SW480 (cell line): ENCODE measurements at regions not wholly inside any gene's neighbourhood (a gene's known extent, or its start where the extent isn't known, plus 50 kb on each side); places are given as distances from the start of the nearest gene placed in this dataset.

ENCODE experiments used
- DNase-seq: peaks from one replicate; pipeline ENCODE4 v3.0.0-alpha.2; 2016; ENCODE audit warnings: low spot score

DNA sequence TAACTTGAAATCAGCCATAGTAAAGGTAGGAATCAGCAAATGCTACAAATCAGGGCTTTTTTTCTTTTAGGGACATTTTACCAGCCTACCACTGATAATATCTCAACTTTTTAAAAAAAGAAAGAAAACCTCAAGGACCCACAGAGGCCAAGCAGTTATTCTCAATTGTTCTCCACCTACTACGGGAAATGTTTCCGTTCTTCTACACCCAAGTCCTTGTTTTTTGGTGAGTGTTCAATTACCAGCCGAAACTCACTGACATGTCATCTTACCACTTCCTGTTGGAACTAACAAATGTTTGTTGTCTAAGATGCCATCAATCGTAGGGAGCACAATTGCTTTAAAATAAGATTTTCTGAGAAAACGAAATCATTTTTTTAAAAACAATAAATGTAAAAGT is 50.2 kb upstream of the CDK1 start:
- no peak for DNase-seq

DNA sequence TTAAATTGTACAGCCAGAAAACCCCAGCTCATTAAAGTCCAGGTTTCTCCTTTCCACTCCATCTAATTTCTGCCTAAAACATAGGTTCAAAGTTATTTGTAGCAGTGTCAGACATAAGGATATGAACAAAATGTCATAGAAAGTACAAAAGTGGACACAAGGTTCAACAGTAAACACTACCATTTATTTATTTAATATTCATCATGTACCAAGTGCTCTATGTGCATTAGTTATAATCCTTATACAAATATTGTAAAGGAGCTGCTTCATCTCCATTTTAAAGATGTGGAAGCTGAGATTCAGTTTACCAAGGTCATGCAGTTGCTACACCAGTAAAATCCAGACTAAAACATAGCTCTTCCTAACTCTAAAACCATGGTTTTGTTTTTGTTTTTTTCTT is 52.0 kb upstream of the CDK1 start:
- DNase-seq: no peak

DNA sequence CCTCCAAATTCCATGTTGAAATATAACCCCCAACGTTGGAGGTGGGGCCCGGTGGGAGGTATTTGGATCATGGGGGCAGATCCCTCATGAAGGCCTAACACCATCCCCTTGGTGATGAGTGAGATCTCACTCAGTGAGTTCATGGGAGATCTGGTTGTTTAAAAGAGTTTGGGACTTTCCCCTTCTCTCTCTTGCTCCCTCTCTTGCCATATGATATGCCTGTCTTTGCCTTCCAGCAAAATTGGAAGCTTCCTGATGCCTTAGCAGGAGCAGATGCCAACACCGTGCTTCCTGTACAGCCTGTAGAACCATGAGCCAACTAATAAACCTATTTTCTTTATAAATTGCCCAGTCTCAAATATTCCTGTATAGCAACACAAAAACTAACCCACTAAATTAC is 55.7 kb upstream of the CDK1 start:
- no peak for DNase-seq

DNA sequence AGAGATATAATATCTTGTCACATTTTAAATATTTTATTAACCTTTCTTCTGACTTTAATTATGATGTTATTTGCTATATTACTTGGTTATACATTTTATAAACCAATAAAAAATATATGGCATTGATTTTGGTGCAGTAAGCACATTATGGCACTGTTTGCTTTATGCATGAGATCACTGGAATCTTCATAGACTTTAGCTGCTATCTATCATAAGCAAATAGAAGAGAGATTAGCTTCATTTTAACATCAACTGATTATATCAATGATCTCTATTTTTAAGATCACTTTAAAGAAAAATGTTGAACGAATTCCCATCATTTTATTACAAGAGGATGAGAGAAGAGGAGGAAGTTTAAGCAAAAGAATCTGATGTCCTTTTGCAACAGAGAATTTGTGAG is 58.6 kb upstream of the CDK1 start:
- no peak for DNase-seq

DNA sequence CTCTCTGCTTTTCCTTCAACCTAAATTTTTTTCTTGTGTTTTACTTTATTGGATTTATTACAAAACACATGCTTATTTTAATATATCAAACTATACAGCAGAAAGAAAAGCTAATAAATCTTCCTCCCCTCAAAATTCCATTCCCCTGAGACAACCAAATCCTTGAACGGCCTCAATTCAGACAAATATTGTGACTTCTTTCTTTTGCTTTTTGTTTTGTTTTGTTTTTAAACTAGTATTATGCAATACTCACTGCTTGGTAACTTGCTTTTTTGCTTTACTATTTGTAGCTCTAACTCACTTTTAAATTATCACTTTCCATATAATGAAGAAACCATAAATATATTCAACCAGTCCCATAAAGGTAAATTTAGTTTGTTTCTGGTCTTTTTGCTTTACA is 59.4 kb upstream of the CDK1 start:
- no peak for DNase-seq

DNA sequence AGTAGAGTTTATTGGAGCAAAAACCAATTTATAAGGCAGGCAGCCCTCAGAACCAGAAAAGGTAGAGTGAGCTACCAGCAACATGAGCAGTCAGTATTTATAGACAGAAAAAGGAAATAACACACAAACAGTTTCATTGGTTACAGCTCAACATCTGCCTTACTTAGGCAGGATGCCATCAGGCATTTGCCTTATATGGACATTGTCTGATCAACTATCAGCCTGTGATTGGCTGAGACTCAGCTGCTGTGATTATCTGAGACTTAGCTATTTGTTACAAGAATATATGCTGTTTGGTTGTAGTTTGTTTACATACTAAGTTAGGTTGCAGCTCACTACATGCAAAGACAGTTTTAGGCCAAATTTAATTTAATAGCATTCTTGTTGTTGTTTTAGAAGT is 60.4 kb upstream of the CDK1 start:
- no peak for DNase-seq

DNA sequence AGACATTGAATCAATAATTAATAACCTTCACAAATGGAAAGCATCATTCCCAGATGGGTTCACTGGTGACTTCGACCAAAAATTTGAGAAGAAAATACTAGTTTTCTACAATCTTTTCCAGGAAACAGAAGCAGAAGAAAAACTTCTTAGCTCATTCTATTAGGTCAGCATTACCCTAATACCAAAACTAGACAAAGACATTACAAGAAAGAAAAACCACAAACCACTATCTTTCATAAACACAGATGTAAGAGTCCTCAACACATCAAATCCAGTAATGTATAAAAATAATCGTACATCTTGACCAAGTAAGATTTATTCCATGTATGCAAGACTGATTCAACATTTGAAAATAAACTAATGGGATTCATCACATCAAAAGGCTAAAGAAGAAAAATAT is 64.0 kb upstream of the CDK1 start:
- no peak for DNase-seq

DNA sequence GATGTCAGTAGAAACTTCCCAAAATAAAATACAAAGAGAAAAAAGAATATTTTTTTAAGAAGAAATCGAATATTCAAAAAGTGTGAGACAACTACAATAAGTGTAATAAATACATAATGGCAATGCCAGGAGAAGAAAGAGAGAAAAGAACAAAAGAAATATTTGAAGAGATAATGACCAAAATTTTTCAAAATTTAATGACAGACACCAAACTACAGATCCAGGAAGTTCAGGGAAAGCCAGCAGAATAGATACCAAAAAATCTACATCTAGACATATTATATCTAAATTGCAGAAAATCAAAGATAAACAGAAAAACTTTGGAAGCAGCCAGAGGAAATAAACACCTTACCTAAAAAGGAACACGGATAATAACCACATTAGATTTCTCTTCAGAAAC is 66.8 kb upstream of the CDK1 start:
- DNase-seq: no peak

DNA sequence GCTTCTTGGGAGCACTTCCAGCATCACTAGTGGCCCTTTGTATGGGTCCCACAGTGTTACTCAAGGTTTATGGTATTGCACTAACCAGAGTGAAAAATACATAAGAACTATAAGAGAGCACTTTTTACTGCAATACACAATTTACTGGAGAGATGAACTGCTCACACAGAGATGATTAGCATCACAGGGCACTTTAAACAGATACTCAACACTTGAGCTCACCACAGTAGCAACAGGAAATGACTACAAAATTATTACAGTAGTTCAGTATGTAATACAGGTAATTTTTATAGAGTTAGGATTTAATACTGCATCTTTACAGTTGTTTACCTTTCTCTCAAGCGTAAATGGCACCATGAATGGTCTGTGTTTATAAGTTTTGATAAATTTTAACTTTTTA is 68.2 kb upstream of the CDK1 start:
- DNase-seq: no peak

DNA sequence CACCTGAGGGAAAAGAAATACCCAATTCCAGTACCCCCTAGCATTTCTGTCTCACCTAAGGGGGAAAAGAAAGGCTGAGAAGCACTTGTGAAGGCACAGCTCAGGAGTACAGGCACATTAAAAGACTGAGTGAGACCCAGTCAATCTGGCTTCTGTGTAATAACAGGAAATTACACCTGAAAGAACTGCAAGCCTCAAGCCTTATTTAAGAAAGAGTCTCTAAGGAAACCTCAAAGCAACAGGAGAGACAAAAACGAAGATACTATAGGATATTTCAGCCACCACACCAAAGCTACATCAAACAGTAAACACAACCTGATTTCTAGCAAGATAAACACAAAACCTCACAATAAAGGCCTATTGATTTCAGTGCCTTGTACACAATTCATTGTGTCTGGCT is 69.6 kb upstream of the CDK1 start:
- no peak for DNase-seq

DNA sequence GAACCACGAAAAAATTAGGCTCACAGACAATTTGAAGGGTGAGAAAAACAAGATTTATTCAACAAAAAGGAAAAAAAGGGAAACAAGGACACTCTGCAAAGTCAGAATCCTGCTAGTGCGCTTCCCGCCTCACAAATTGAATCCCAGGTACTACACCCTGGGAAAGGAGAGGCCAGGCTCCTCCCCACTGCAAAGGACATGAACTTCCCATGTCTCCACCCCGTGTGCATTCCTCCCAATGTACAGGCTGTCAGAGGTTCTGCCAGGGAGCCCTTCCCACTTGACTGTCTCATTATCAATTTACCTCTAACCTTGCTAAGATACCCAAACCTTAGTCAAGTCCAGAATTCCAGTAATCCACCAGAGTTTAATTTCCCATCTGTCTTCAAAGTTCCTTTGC is 70.4 kb upstream of the CDK1 start:
- DNase-seq: peak; percentile 37

DNA sequence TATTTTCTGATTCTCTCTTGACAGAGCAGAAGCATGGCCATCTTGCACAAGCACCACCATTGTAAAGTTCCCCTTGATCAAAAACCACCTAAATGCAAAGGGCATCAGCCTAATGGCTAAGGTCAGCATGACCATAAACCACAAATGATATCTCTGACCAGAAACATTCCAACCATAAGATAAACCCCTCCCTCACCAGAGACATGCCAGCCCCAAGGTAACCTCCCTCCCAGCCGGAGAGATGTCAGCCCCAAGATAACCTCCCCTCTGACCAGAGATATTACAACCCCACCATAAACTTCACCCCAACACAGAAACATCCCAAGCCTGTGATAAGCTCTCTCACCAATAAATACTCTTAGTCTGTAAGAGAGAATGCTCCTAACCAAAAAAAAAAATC is 72.1 kb upstream of the CDK1 start:
- peak; percentile 34 for DNase-seq

DNA sequence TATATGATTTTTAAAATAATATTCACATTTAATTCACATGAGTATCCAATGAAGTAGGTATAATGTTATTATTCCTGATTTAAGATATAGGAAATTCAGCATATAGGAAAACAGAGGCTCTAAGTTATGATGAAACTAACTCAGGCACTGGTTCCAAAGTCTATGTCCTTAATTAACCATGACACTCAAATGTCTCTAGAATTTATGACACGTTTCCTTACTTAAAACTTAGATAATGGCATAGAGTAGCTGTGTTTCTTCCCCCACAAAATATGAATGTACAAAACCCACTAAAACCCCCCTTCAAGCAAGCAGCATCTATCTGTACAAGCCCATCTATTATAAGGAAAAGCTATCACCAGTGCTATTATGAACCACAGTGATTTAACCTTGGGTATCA is 72.9 kb upstream of the CDK1 start:
- DNase-seq: no peak

DNA sequence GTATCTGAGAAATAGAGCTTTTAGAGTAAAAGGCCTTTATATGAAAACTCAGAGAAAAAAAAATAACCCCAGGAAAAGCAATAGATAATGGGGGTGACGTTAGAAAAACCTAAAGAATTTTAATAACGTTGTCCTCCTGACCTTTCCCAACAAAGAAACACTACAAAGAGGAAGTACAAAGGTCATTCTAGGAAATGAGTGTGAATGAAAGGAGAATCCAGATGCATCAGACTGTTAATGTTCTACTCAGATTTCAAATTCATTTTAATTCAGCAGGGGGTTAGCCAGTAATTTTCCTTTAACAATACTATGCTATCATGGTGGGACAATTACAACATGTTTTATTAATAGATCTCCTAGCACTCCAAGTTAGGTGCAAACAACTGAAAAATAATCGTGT is 73.8 kb upstream of the CDK1 start:
- peak; percentile 87 for DNase-seq

DNA sequence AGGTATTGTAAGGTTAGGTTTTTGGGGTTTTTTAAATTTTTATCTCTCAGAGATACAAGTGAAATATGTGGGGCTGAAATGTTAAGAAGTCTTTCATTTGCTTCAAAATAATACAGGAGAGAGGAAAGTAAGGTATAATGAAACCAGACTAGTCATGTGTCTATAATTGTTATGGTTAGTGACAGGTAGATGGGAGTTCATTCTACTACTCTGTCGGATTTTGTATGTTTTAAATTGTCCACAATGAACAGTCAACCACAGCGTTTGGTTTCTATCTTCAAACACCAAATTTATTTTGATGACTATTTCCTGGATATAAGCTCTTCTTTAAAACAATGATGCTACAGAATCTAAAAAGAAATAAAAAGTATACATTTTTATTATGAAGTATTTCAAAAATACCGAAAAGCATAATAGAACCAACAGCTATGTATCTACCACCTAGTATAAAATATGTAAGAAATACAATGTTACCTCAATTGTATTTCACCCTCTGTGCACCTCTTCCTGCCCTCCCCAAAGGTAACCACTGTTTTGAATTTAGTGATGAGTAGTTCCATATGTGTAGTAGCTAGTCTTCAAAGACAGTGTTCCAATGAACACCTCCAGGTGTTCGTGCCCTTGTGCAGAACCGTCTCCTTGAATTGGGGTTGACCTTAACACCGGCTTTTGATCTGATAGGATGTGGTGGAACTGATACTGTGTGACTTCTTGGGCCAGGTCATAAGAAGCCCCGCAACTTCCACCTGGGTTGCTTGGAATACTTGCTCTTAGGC is 74.8 kb upstream of the CDK1 start:
- peak; percentile 9 for DNase-seq

DNA sequence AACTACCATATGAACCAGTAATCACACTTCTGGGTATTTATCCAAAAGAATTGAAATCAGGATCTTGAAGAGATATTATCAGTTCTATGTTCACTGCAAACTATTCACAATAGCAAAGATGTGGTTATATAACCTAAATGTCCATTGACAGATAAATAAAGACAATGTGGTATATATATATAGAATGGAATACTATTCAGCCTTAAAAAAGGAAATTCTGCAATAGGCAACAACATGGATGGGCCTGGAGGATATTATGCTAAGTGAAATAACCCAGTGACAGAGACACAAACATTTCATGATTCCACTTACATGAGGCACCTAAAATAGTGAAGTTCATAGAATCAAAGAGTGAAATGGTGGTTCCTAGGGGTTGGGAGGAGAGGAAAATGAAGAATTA is 90.6 kb upstream of the CDK1 start:
- DNase-seq: no peak

DNA sequence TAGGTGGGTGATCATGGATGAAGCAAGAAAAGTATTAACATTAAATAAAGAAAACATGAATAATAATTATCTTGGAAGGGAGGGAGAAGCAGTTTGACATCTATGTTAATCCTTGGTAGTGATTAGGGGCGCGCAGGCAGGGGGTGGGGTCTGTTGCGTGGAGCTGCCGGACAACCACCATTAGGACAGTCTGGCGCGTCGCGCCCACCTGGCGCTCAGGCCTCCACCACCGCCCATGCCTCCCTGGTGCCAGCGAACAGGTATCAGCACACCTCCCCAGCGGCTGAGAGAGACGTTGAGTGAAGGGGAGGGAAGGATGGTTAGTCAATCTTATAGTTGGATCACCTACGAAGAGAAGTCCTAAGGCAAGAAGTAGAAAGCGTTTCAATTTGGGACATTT is 94.2 kb upstream of the CDK1 start:
- DNase-seq: no peak

DNA sequence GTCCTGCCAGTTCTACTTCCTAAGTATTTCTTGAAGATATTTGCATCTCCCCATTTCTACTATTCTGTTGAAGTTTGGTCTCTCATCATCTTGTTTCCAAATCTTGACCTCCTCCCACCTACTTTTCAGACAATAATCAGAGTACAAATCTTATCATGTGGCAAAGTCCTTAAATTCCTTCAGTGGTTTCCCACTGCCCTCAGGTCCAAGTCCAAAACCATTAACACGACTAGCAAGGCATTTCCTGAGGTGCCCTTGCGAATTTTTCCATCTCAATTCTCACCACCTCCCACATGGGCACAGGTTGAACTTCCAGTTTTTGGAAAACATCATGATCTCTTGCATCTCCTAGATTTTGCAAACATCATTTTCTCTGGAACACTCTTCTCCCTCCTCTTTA is 97.2 kb upstream of the CDK1 start:
- no peak for DNase-seq

DNA sequence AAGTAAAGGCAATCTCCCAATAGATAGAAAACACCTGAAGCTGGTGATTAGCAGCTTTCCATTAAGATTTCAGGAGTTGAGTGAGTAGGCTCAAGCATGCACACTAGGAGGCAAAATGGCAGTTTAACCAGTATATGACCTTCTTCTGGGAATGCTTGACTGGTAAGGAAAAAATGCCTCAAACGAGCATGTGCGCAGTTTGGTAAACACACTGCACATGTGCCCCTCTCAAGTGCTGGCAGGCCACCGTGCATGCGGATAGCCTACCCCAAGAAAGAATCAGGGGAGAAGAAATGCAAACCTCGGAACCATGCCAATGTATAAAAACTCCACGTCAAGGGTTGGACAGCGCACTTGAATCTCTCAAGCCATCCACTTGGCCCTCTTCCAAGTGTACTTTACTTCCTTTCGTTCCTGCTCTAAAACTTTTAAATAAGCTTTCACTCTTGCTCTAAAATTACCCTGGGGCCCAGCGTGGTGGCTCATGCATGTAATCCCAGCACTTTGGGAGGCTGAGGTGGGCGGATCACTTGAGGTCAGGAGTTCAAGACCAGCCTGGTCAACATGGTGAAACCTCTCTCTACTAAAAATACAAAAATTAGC is 98.8 kb upstream of the CDK1 start:
- no peak for DNase-seq

DNA sequence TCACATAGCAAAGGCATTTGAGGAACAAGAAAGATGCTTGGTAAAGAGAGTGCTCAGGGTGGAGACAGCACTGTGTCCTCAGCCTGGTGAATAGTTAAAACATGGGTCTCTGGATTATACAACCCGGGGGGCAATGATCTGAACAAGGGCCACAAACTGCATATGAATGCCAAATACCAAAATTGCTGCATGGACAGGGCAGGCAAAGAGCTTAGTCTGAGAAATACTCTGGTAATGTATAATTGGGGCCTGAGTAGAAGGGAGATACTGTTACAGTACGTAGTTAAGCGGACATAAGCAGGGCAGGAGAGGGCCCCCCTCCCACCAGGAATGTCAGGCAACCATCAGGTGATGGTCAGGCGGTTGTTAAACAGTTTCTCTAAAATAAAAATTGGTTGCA is 99.3 kb upstream of the CDK1 start:
- DNase-seq: no peak

DNA sequence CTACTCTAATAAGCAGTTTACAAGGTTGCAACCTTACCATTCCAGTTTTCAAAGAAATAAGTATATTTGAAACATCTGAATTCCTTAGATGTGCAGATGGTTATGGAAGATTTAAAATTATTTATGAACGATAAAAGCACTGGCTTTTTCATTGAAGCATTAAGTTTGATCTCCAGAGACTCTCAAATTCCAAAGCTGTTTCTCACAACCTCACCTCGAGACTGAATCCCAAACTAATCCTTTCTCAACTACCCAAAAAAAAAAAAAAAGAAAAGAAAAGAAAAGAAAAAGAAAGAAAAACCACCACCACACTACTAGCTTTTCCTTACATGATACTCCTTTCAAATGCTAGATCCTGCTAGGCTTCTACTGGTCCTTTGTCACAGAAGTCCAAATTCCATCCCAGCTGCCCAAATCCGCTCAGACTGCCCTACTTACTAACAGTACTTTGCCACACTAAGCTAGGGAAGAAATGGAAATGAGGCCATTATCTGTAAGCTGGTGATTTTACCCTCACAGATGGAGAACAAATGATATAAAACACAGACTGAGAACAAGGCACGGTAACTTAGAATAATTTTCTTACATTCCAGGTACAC is 100.6 kb upstream of the CDK1 start:
- no peak for DNase-seq

DNA sequence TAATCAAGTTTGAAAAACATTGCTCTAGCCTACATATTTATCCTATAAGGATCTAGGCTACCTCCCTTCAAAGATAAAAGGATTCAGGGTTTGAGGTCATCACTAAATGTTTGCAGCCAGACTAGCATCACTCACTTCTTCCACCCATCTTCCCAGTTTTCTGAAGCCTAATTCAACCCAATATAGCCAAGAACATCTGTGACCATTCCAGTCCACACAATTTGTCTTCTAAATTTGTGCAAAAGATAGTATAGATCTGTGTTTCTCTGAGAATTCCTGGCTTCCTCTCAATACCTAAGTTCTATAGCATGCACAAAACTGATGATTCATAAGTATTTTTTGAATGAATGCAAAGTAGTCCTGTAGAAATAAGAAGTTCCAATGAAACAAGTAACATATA is 103.0 kb upstream of the CDK1 start:
- DNase-seq: no peak

DNA sequence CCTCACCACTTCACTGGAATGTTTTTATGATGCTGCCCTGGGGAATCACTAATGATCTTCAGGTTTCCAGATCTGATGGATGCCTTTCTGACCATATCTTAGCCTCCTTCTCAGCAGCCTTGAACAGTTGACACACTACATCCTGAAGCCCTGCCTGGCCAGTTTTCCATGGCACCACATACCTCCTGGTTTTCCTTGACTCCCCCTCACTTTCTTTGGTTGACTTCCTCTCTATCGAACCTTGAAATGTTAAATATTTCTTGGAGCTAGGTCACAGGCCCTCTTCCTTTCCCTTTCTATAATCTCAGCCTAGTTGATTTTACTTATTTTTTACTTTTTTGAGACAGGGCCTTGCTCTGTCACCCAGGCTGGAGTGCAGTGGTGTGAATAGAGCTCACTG is 108.8 kb upstream of the CDK1 start:
- DNase-seq: no peak

DNA sequence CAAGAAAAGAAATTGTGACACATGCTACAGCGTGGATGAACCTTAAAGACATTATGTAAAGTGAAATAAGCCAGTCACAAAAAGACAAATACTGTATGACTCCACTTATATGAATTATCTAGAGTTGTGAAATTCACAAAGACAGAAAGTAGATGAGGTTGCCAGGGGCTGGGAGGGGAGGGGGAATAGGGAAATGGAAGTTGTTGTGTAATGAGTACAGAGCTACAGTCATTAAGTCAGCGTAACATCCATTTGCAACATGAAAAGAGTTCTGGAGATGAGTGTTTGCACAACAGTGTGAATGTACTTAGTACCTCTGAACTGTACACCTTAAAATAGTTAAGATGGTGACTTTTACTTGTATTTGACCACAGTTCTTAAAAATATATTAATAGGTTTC is 112.1 kb upstream of the CDK1 start:
- no peak for DNase-seq
